Stomach (tissue), 4 donors: ENCODE measurements at regions not wholly inside any gene's neighbourhood (a gene's known extent, or its start where the extent isn't known, plus 50 kb on each side); places are given as distances from the start of the nearest gene placed in this dataset.

ENCODE experiments used
- CTCF ChIP-seq, 7 experiments: fragments of 450-650 bp in 4 of 7; fragments of 200-600 bp in 3 of 7; sonication (generic) in 3 of 7; IDR thresholded peaks; one replicate each; pipeline ENCODE4 v1.5.1; 2016 to 2019; ENCODE audit warnings: antibody characterized with exemption in 7 of 7, control low read depth in 2 of 7, mild to moderate bottlenecking in 1 of 7
- EP300 ChIP-seq: sonication (generic); formaldehyde crosslinking; IDR thresholded peaks from one replicate; pipeline ENCODE4 v1.6.1; 2017; ENCODE audit warnings: antibody characterized with exemption
- POLR2A ChIP-seq, 4 donors: fragments of 450-650 bp; IDR thresholded peaks; one replicate each; pipeline ENCODE4 v1.6.1; 2016; ENCODE audit warnings: antibody characterized with exemption in 4 of 4, control low read depth in 2 of 4, mild to moderate bottlenecking in 1 of 4, moderate library complexity in 1 of 4

GRCh38 chr2:76311728-76312127, 601.0 kb upstream of the GCFC2 start:
- TF ChIP-seq CTCF (IDR thresholded peaks at IDR 0.05) (no peak), POLR2A (IDR thresholded peaks at IDR 0.05) (no peak), EP300 (no peak)
